ENCODE measurements at regions not wholly inside any gene's neighbourhood (a gene's known extent, or its start where the extent isn't known, plus 50 kb on each side); places are given as distances from the start of the nearest gene placed in this dataset.

DNA sequence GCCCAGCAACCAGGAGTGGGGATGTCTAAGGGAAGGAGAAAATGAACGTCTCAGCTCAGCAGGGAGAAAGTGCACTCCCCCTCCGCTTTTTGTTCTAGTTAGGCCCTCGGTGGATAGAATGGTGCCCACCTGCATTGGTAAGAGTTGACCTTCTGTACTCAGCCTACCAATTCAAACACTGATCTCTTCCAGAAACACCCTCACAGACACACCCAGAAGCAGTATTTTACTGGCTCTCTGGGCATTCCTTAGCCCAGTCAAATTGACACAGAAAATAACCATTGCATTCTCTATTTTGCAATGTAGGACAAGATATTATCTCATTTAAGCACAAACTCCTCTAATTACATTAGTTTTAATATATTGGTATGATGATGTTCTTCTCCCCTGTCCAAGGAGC is 106.1 kb upstream of the C7orf33 start:
- no peak overlapping the region for H2BK12ac ChIP-seq (ENCODE audit: low read length in 2 of 2)
- H3K79me1 ChIP-seq (replicated peaks; ENCODE audit: low read length, poor library complexity, severe bottlenecking) = no peaks in the 10 kb centered on the region
- no peak overlapping the region for H3K9ac ChIP-seq (ENCODE audit: low read length)
- no peak overlapping the region for H2BK120ac ChIP-seq (ENCODE audit: low read depth, low read length)
- no peak overlapping the region for H2AFZ ChIP-seq (ENCODE audit: low read depth, low read length)
- no peak overlapping the region for H3K4me3 ChIP-seq (ENCODE audit: insufficient read depth in 1 of 2, low read depth in 1 of 2, low read length in 2 of 2)
- no peak overlapping the region for H3K18ac ChIP-seq (ENCODE audit: low read depth in 1 of 2, low read length in 2 of 2)
- no peak overlapping the region for H3K4ac ChIP-seq (ENCODE audit: low read depth in 1 of 2, low read length in 2 of 2)
- H4K91ac ChIP-seq (ENCODE audit: low read length) = no peak overlapping the region
- no peaks in the 10 kb centered on the region for H3K36me3 ChIP-seq (ENCODE audit: control insufficient read depth in 1 of 2, insufficient read depth in 2 of 2, low read depth in 1 of 2, low read length in 2 of 2)
- no peak overlapping the region for H2BK15ac ChIP-seq (ENCODE audit: low read depth, poor library complexity, severe bottlenecking)
- H3K23ac ChIP-seq (ENCODE audit: low read length in 2 of 2) = no peak overlapping the region
- H3K4me1 ChIP-seq (ENCODE audit: control insufficient read depth, insufficient read depth, low read depth, low read length) = no peaks in the 10 kb centered on the region
- no peak overlapping the region for H3K14ac ChIP-seq (ENCODE audit: low read length in 2 of 2)
- H4K8ac ChIP-seq (ENCODE audit: low read length) = no peak overlapping the region
- H2AK5ac ChIP-seq (ENCODE audit: low read length, severe bottlenecking) = no peak overlapping the region
- no peaks in the 10 kb centered on the region for H3K9me3 ChIP-seq (ENCODE audit: control insufficient read depth, low read length)
- DNase-seq = no peak
- no peak overlapping the region for H3K4me2 ChIP-seq (ENCODE audit: low read length, poor library complexity, severe bottlenecking)
- no peak overlapping the region for H3K27ac ChIP-seq (ENCODE audit: low read length, poor library complexity, severe bottlenecking)
- WGBS = 87% methylated on average over 3 of the region's 3 CpGs
- no peak overlapping the region for H2BK5ac ChIP-seq (ENCODE audit: low read depth, low read length, poor library complexity, severe bottlenecking)
- H3K27me3 ChIP-seq (ENCODE audit: control insufficient read depth in 1 of 2, insufficient read depth in 1 of 2, low read length in 2 of 2) = peaks cover 0 to 27% of the 10 kb centered on the region in 2 experiments

DNA sequence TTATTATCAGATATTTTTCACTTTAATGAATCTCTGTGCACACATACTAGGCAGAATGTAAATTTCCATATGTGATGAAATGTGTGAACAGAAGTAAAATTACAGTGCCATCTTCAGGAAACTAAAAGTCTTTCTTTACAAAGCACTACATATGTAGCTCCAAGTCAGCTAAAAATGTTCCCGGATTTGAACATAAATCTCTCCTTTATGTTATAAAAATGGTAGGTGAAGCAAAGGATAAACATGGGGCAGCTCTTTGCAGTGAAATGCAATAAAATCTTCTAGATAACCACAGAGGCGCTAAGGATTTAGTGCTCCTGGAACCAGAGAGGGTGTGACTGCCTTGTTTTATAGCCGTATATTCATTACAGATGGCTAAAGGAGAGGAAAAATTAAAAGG is 104.9 kb upstream of the C7orf33 start:
- peak overlapping the region; percentile 16 for H3K9ac ChIP-seq (ENCODE audit: low read length)
- H3K4me1 ChIP-seq (ENCODE audit: control insufficient read depth, insufficient read depth, low read depth, low read length) = no peaks in the 10 kb centered on the region
- no peak overlapping the region for H3K18ac ChIP-seq (ENCODE audit: low read depth in 1 of 2, low read length in 2 of 2)
- no peak overlapping the region for H2BK5ac ChIP-seq (ENCODE audit: low read depth, low read length, poor library complexity, severe bottlenecking)
- H2AK5ac ChIP-seq (ENCODE audit: low read length, severe bottlenecking) = no peak overlapping the region
- no peak overlapping the region for H2BK12ac ChIP-seq (ENCODE audit: low read length in 2 of 2)
- 39% methylated on average over 2 of the region's 3 CpGs for WGBS
- H3K4me3 ChIP-seq (ENCODE audit: insufficient read depth in 1 of 2, low read depth in 1 of 2, low read length in 2 of 2) = no peak overlapping the region
- no peak overlapping the region for H3K23ac ChIP-seq (ENCODE audit: low read length in 2 of 2)
- H3K14ac ChIP-seq (ENCODE audit: low read length in 2 of 2) = no peak overlapping the region
- no peak overlapping the region for H4K8ac ChIP-seq (ENCODE audit: low read length)
- no peak overlapping the region for H2AFZ ChIP-seq (ENCODE audit: low read depth, low read length)
- peaks cover 0 to 36% of the 10 kb centered on the region in 2 experiments for H3K27me3 ChIP-seq (ENCODE audit: control insufficient read depth in 1 of 2, insufficient read depth in 1 of 2, low read length in 2 of 2)
- peak; percentile 3 for DNase-seq
- H3K79me1 ChIP-seq (replicated peaks; ENCODE audit: low read length, poor library complexity, severe bottlenecking) = no peaks in the 10 kb centered on the region
- H4K91ac ChIP-seq (ENCODE audit: low read length) = no peak overlapping the region
- no peaks in the 10 kb centered on the region for H3K9me3 ChIP-seq (ENCODE audit: control insufficient read depth, low read length)
- H3K27ac ChIP-seq (ENCODE audit: low read length, poor library complexity, severe bottlenecking) = no peak overlapping the region
- no peak overlapping the region for H2BK120ac ChIP-seq (ENCODE audit: low read depth, low read length)
- H3K36me3 ChIP-seq (ENCODE audit: control insufficient read depth in 1 of 2, insufficient read depth in 2 of 2, low read depth in 1 of 2, low read length in 2 of 2) = no peaks in the 10 kb centered on the region
- no peak overlapping the region for H3K4me2 ChIP-seq (ENCODE audit: low read length, poor library complexity, severe bottlenecking)
- no peak overlapping the region for H2BK15ac ChIP-seq (ENCODE audit: low read depth, poor library complexity, severe bottlenecking)
- H3K4ac ChIP-seq (ENCODE audit: low read depth in 1 of 2, low read length in 2 of 2) = no peak overlapping the region

DNA sequence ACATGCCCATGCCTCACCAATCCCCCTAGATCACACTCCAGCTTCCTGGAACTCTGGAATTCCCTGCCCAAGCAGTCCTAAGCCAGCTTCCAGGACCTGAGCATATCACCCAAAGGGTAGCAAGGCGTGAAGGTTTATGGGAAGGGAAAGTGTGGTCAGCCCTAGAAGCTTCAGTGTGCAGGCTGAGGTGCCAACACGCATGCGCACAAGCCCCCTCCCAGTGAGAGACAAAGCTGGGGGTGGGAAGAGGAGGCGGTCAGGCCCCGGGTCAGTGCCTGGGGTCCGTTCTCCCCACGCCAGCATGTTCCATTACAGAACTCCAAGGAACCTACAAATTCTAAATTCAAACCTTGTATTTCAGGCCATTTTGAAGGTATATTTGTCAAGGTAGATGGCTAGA is 103.6 kb upstream of the C7orf33 start:
- H2AK5ac ChIP-seq (ENCODE audit: low read length, severe bottlenecking) = no peak overlapping the region
- no peak overlapping the region for H4K91ac ChIP-seq (ENCODE audit: low read length)
- no peak overlapping the region for H3K9ac ChIP-seq (ENCODE audit: low read length)
- H3K4me2 ChIP-seq (ENCODE audit: low read length, poor library complexity, severe bottlenecking) = no peak overlapping the region
- no peaks in the 10 kb centered on the region for H3K4me1 ChIP-seq (ENCODE audit: control insufficient read depth, insufficient read depth, low read depth, low read length)
- no peaks in the 10 kb centered on the region for H3K9me3 ChIP-seq (ENCODE audit: control insufficient read depth, low read length)
- no peak overlapping the region for H3K4ac ChIP-seq (ENCODE audit: low read depth in 1 of 2, low read length in 2 of 2)
- H3K4me3 ChIP-seq (ENCODE audit: insufficient read depth in 1 of 2, low read depth in 1 of 2, low read length in 2 of 2) = no peak overlapping the region
- no peak overlapping the region for H2AFZ ChIP-seq (ENCODE audit: low read depth, low read length)
- no peak overlapping the region for H4K8ac ChIP-seq (ENCODE audit: low read length)
- no peak overlapping the region for H3K14ac ChIP-seq (ENCODE audit: low read length in 2 of 2)
- H3K27ac ChIP-seq (ENCODE audit: low read length, poor library complexity, severe bottlenecking) = no peak overlapping the region
- no peaks in the 10 kb centered on the region for H3K79me1 ChIP-seq (replicated peaks; ENCODE audit: low read length, poor library complexity, severe bottlenecking)
- no peak for DNase-seq
- no peak overlapping the region for H2BK12ac ChIP-seq (ENCODE audit: low read length in 2 of 2)
- WGBS = 100% methylated on average over 2 of the region's 7 CpGs
- H3K23ac ChIP-seq (ENCODE audit: low read length in 2 of 2) = no peak overlapping the region
- no peak overlapping the region for H2BK15ac ChIP-seq (ENCODE audit: low read depth, poor library complexity, severe bottlenecking)
- no peak overlapping the region for H2BK5ac ChIP-seq (ENCODE audit: low read depth, low read length, poor library complexity, severe bottlenecking)
- H2BK120ac ChIP-seq (ENCODE audit: low read depth, low read length) = no peak overlapping the region
- H3K27me3 ChIP-seq (ENCODE audit: control insufficient read depth in 1 of 2, insufficient read depth in 1 of 2, low read length in 2 of 2) = peaks cover 0 to 39% of the 10 kb centered on the region in 2 experiments
- no peak overlapping the region for H3K18ac ChIP-seq (ENCODE audit: low read depth in 1 of 2, low read length in 2 of 2)
- H3K36me3 ChIP-seq (ENCODE audit: control insufficient read depth in 1 of 2, insufficient read depth in 2 of 2, low read depth in 1 of 2, low read length in 2 of 2) = no peaks in the 10 kb centered on the region

DNA sequence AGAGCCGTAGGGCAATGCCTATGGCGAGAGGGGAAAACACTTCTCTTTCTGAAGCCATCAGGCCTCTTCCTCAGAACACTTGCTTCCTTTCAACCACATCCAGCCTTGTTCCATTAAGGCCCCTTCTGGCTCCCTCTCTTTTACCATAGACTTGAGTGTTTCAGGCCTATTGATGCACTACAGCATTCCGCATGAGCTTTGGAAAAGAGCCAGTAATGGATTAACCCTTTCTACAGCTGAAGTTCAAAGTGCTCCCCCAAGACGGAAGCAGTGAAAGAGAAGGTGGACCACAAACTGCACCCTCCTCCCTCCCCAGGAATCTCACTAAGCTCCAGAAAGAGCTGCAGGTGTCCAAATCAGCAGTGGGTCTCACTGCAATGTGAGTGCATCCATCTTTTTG is 102.7 kb upstream of the C7orf33 start:
- Histone ChIP-seq H3K9me3 (ENCODE audit: control insufficient read depth, low read length) (peaks cover 10% of the 10 kb centered on the region), H3K18ac (ENCODE audit: low read depth in 1 of 2, low read length in 2 of 2) (no peak overlapping the region), H2AK5ac (ENCODE audit: low read length, severe bottlenecking) (no peak overlapping the region), H3K4me3 (ENCODE audit: insufficient read depth in 1 of 2, low read depth in 1 of 2, low read length in 2 of 2) (no peak overlapping the region), H3K27me3 (ENCODE audit: control insufficient read depth in 1 of 2, insufficient read depth in 1 of 2, low read length in 2 of 2) (peaks cover 0 to 32% of the 10 kb centered on the region in 2 experiments), H3K4me2 (ENCODE audit: low read length, poor library complexity, severe bottlenecking) (no peak overlapping the region), H3K27ac (ENCODE audit: low read length, poor library complexity, severe bottlenecking) (no peak overlapping the region), H3K9ac (ENCODE audit: low read length) (no peak overlapping the region), H3K14ac (ENCODE audit: low read length in 2 of 2) (no peak overlapping the region), H3K23ac (ENCODE audit: low read length in 2 of 2) (no peak overlapping the region), H2BK15ac (ENCODE audit: low read depth, poor library complexity, severe bottlenecking) (no peak overlapping the region), H2BK5ac (ENCODE audit: low read depth, low read length, poor library complexity, severe bottlenecking) (no peak overlapping the region), H2BK12ac (ENCODE audit: low read length in 2 of 2) (no peak overlapping the region), H4K91ac (ENCODE audit: low read length) (no peak overlapping the region), H3K4me1 (ENCODE audit: control insufficient read depth, insufficient read depth, low read depth, low read length) (no peaks in the 10 kb centered on the region), H3K4ac (ENCODE audit: low read depth in 1 of 2, low read length in 2 of 2) (no peak overlapping the region), H3K79me1 (replicated peaks; ENCODE audit: low read length, poor library complexity, severe bottlenecking) (no peaks in the 10 kb centered on the region), H3K36me3 (ENCODE audit: control insufficient read depth in 1 of 2, insufficient read depth in 2 of 2, low read depth in 1 of 2, low read length in 2 of 2) (no peaks in the 10 kb centered on the region), H2BK120ac (ENCODE audit: low read depth, low read length) (no peak overlapping the region), H4K8ac (ENCODE audit: low read length) (no peak overlapping the region), H2AFZ (ENCODE audit: low read depth, low read length) (no peak overlapping the region)
- no peak for DNase-seq
- WGBS = 84% methylated on average over 4 of the region's 4 CpGs
